Esophagus squamous epithelium (tissue), 5 donors: ENCODE measurements at regions not wholly inside any gene's neighbourhood (a gene's known extent, or its start where the extent isn't known, plus 50 kb on each side); places are given as distances from the start of the nearest gene placed in this dataset.
A peak's percentile ranks its signal among the peaks of the same experiment; 100 is the strongest.

ENCODE experiments used
- DNase-seq: peaks from one replicate; lab custom pipeline; 2025; lab: John Stamatoyannopoulos, UW
- H3K27ac ChIP-seq, 4 donors: fragments of 200-600 bp; sonication (generic); one replicate each; pipeline ENCODE4 v1.5.1; 2016 to 2019; ENCODE audit warnings: mild to moderate bottlenecking in 1 of 4
- H3K27me3 ChIP-seq, 4 donors: fragments of 200-600 bp; sonication (generic); 1 replicate in 3 of 4; 2 replicates in 1 of 4; pipeline versions ENCODE4 v1.5.1 to v1.6.0; 2017 to 2021; ENCODE audit warnings: antibody characterized with exemption in 1 of 4
- H3K36me3 ChIP-seq, 3 donors: fragments of 200-600 bp; sonication (generic); one replicate each; pipeline ENCODE4 v1.5.1; 2016 to 2019
- H3K4me1 ChIP-seq, 3 donors: fragments of 200-600 bp; sonication (generic); one replicate each; pipeline ENCODE4 v1.5.1; 2017 to 2019
- H3K4me3 ChIP-seq, 4 donors: fragments of 200-600 bp; sonication (generic); 1 replicate in 3 of 4; 2 replicates in 1 of 4; pipeline ENCODE4 v1.5.1; 2016 to 2019; ENCODE audit warnings: mild to moderate bottlenecking in 2 of 4, moderate library complexity in 1 of 4
- H3K9me3 ChIP-seq, 3 donors: fragments of 200-600 bp; sonication (generic); one replicate each; pipeline ENCODE4 v1.5.1; 2016 to 2019
- POLR2A ChIP-seq, 4 donors: fragments of 450-650 bp; IDR thresholded peaks; one replicate each; pipeline ENCODE4 v1.6.1; 2017; ENCODE audit warnings: antibody characterized with exemption in 4 of 4, mild to moderate bottlenecking in 4 of 4, moderate library complexity in 3 of 4
- WGBS, 2 donors: methylation state at CpG; one replicate each; pipeline ENCODE4 v1.1.5; 2018; 5-methylcytosine and 5-hydroxymethylcytosine counted together
- intact Hi-C: fragments of 100-400 bp; cut with DNase I; formaldehyde crosslinking; loops from one replicate; pipeline ENCODE4 v1.15.0; 2022
- TF ChIP-seq, protein P1 (sequence below), 6 experiments: fragments of 450-650 bp in 4 of 6; fragments of 200-600 bp in 2 of 6; sonication (generic) in 2 of 6; IDR thresholded peaks; one replicate each; pipeline ENCODE4 v1.5.1; 2016 to 2019; ENCODE audit warnings: antibody characterized with exemption in 6 of 6, mild to moderate bottlenecking in 4 of 6, moderate library complexity in 4 of 6
- donor health status: DM: yes; HTN: yes; CAD: no.

- DNase-seq = no peak
- H3K36me3 ChIP-seq = no peaks in the 10 kb centered on the region
- peaks cover 0 to 13% (median 6%) of the 10 kb centered on the region in 3 donors for H3K4me1 ChIP-seq
- no peak overlapping the region for H3K4me3 ChIP-seq
- no peak for TF ChIP-seq POLR2A (IDR thresholded peaks at IDR 0.05)
- TF ChIP-seq, protein P1, sequence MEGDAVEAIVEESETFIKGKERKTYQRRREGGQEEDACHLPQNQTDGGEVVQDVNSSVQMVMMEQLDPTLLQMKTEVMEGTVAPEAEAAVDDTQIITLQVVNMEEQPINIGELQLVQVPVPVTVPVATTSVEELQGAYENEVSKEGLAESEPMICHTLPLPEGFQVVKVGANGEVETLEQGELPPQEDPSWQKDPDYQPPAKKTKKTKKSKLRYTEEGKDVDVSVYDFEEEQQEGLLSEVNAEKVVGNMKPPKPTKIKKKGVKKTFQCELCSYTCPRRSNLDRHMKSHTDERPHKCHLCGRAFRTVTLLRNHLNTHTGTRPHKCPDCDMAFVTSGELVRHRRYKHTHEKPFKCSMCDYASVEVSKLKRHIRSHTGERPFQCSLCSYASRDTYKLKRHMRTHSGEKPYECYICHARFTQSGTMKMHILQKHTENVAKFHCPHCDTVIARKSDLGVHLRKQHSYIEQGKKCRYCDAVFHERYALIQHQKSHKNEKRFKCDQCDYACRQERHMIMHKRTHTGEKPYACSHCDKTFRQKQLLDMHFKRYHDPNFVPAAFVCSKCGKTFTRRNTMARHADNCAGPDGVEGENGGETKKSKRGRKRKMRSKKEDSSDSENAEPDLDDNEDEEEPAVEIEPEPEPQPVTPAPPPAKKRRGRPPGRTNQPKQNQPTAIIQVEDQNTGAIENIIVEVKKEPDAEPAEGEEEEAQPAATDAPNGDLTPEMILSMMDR (IDR thresholded peaks at IDR 0.05) = no peak
- no peaks in the 10 kb centered on the region for H3K27me3 ChIP-seq
- peak overlapping the region in 3 of 4 donors; percentile 9 to 34 (median 16) for H3K27ac ChIP-seq
- intact Hi-C loops = no loop called here
- H3K9me3 ChIP-seq = peaks cover 0 to 9% (median 0%) of the 10 kb centered on the region in 3 donors
- 38 to 43% methylated on average over 5 to 7 of the region's 7 CpGs for WGBS, 2 donors
Measured at GRCh38 chr3:176867681-176868663, 329.3 kb downstream of the TBL1XR1 start.

GRCh38 chr3:176861137-176861536, 336.1 kb downstream of the TBL1XR1 start:
- no peak for DNase-seq
- no peaks in the 10 kb centered on the region for H3K36me3 ChIP-seq
- intact Hi-C loops = no loop called here
- no peak overlapping the region for H3K4me3 ChIP-seq
- H3K27me3 ChIP-seq = no peaks in the 10 kb centered on the region
- no peaks in the 10 kb centered on the region for H3K9me3 ChIP-seq
- TF ChIP-seq, protein P1 (IDR thresholded peaks at IDR 0.05) = no peak
- TF ChIP-seq POLR2A (IDR thresholded peaks at IDR 0.05) = no peak
- WGBS, 2 donors = 62% methylated on average over 3 to 4 of the region's 4 CpGs
- no peaks in the 10 kb centered on the region for H3K4me1 ChIP-seq
- no peak overlapping the region for H3K27ac ChIP-seq

DNA sequence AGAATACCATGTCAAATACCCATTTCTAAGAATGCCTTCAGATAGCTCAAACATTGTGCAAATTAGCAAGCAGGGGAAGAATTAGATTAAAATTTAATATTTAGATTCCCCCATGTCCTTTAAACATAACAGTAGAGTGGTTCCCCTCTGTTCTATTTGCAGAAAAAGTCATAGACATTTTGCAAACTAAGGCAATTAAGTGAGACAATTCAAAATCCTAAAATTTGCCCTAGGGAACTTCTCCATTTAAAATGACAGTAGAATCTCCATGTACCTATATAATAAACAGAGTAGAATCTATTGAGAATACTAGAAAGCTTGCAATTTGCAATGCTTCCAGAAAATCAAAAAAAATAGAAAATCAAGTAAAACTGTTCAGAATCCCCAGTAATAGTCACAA, 340.6 kb downstream of the TBL1XR1 start:
- no peak overlapping the region for H3K27ac ChIP-seq
- TF ChIP-seq, protein P1 (IDR thresholded peaks at IDR 0.05) = no peak
- TF ChIP-seq POLR2A (IDR thresholded peaks at IDR 0.05) = no peak
- H3K4me3 ChIP-seq = no peak overlapping the region
- H3K4me1 ChIP-seq = no peaks in the 10 kb centered on the region
- intact Hi-C loops = no loop called here
- no peaks in the 10 kb centered on the region for H3K27me3 ChIP-seq
- DNase-seq = no peak
- H3K36me3 ChIP-seq = no peaks in the 10 kb centered on the region
- no peaks in the 10 kb centered on the region for H3K9me3 ChIP-seq

GRCh38 chr3:176855901-176856486, 341.3 kb downstream of the TBL1XR1 start:
- intact Hi-C loops = no loop called here
- WGBS, 2 donors = 74 to 76% methylated on average over 2 of the region's 2 CpGs
- no peaks in the 10 kb centered on the region for H3K27me3 ChIP-seq
- no peak overlapping the region for H3K27ac ChIP-seq
- no peak for TF ChIP-seq POLR2A (IDR thresholded peaks at IDR 0.05)
- TF ChIP-seq, protein P1 (IDR thresholded peaks at IDR 0.05) = no peak
- no peak for DNase-seq
- no peaks in the 10 kb centered on the region for H3K9me3 ChIP-seq
- H3K4me3 ChIP-seq = no peak overlapping the region
- no peaks in the 10 kb centered on the region for H3K36me3 ChIP-seq
- H3K4me1 ChIP-seq = no peaks in the 10 kb centered on the region

- TF ChIP-seq POLR2A (IDR thresholded peaks at IDR 0.05) = no peak
- TF ChIP-seq, protein P1 (IDR thresholded peaks at IDR 0.05) = no peak
- no peaks in the 10 kb centered on the region for H3K36me3 ChIP-seq
- WGBS, 2 donors = 60 to 63% methylated on average over 4 of the region's 4 CpGs
- no peaks in the 10 kb centered on the region for H3K9me3 ChIP-seq
- intact Hi-C loops = no loop called here
- DNase-seq = no peak
- H3K4me3 ChIP-seq = no peak overlapping the region
- H3K27me3 ChIP-seq = no peaks in the 10 kb centered on the region
- H3K27ac ChIP-seq = no peak overlapping the region
- H3K4me1 ChIP-seq = no peaks in the 10 kb centered on the region
Measured at GRCh38 chr3:176855213-176855612, 342.1 kb downstream of the TBL1XR1 start.
